GM23338 (cell line): ENCODE measurements at regions not wholly inside any gene's neighbourhood (a gene's known extent, or its start where the extent isn't known, plus 50 kb on each side); places are given as distances from the start of the nearest gene placed in this dataset.

Experiments used
- ATAC-seq: fragments of 200-7000 bp; cut with Tn5 transposase; 3 replicates; pipeline ENCODE4 v1.9.1; 2020
- DNase-seq: peaks from one replicate; pipeline ENCODE4 v3.0.0-alpha.2; 2015; ENCODE audit warnings: low spot score
- H2AFZ ChIP-seq: fragments of 200-600 bp; sonication (generic); 2 replicates; pipeline ENCODE4 v1.8.0; 2016; ENCODE audit warnings: antibody characterized with exemption, mild to moderate bottlenecking, moderate library complexity
- H3F3A ChIP-seq: fragments of 200-600 bp; sonication (generic); replicated peaks from 2 replicates; pipeline ENCODE4 v1.8.0; 2017; ENCODE audit warnings: antibody characterized with exemption, mixed run types, low read depth
- H3K27ac ChIP-seq: fragments of 200-600 bp; sonication (generic); 2 replicates; pipeline ENCODE4 v1.6.1; 2016; ENCODE audit warnings: low read depth
- H3K27me3 ChIP-seq: fragments of 200-600 bp; sonication (generic); 2 replicates; pipeline ENCODE4 v1.8.0; 2016; ENCODE audit warnings: mild to moderate bottlenecking, mixed run types, moderate library complexity; ENCODE audit not compliant: insufficient read depth
- H3K36me3 ChIP-seq: fragments of 200-600 bp; sonication (generic); 2 replicates; pipeline ENCODE4 v1.8.0; 2016; ENCODE audit warnings: mild to moderate bottlenecking; ENCODE audit not compliant: insufficient read depth
- H3K4me1 ChIP-seq: fragments of 200-600 bp; sonication (generic); 2 replicates; pipeline ENCODE4 v1.8.0; 2016; ENCODE audit warnings: mild to moderate bottlenecking, moderate library complexity; ENCODE audit not compliant: insufficient read depth
- H3K4me2 ChIP-seq: fragments of 200-600 bp; sonication (generic); 2 replicates; pipeline ENCODE4 v1.7.1; 2017; ENCODE audit warnings: mixed run types
- H3K4me3 ChIP-seq: fragments of 200-600 bp; sonication (generic); 2 replicates; pipeline ENCODE4 v1.6.1; 2016; ENCODE audit warnings: mixed run types
- H3K79me2 ChIP-seq: fragments of 200-600 bp; sonication (generic); replicated peaks from 2 replicates; pipeline ENCODE4 v1.8.0; 2017; ENCODE audit warnings: mild to moderate bottlenecking; ENCODE audit not compliant: insufficient read depth
- H3K9me2 ChIP-seq: fragments of 200-600 bp; sonication (generic); 2 replicates; pipeline ENCODE4 v1.8.0; 2017; ENCODE audit not compliant: insufficient read depth
- H4K20me1 ChIP-seq: fragments of 200-600 bp; sonication (generic); replicated peaks from 2 replicates; pipeline ENCODE4 v1.8.0; 2017; ENCODE audit warnings: mild to moderate bottlenecking; ENCODE audit not compliant: insufficient read depth
- H3K27ac Mint-ChIP-seq: 2 replicates; pipeline ENCODE4 v1.8.0; 2020; ENCODE audit warnings: inconsistent platforms, mild to moderate bottlenecking, moderate library complexity, mixed read lengths
- H3K27me3 Mint-ChIP-seq: 3 replicates; pipeline ENCODE4 v1.8.0; 2022; ENCODE audit warnings: low read depth, mild to moderate bottlenecking, moderate library complexity, mixed read lengths, inconsistent platforms; ENCODE audit not compliant: insufficient read depth, poor library complexity
- H3K36me3 Mint-ChIP-seq: 3 replicates; pipeline ENCODE4 v1.8.0; 2021; ENCODE audit warnings: low read depth, mild to moderate bottlenecking, inconsistent platforms, moderate library complexity, mixed read lengths
- H3K4me1 Mint-ChIP-seq: 3 replicates; pipeline ENCODE4 v1.8.0; 2020; ENCODE audit warnings: mild to moderate bottlenecking, inconsistent platforms, mixed read lengths
- H3K4me3 Mint-ChIP-seq: 3 replicates; pipeline ENCODE4 v1.8.0; 2021; ENCODE audit warnings: moderate library complexity, mild to moderate bottlenecking, inconsistent platforms, mixed read lengths
- H3K9me3 Mint-ChIP-seq: 3 replicates; pipeline ENCODE4 v1.8.0; 2020; ENCODE audit warnings: moderate library complexity, mild to moderate bottlenecking, inconsistent platforms, mixed read lengths
- CREB1 ChIP-seq: fragments of 250-450 bp; sonication (Bioruptor Pico); IDR thresholded peaks from 2 replicates; pipeline ENCODE4 v1.5.0; 2020; ENCODE audit warnings: low read depth, mild to moderate bottlenecking, moderate library complexity
- ETS1 ChIP-seq: IDR thresholded peaks from 2 replicates; pipeline ENCODE4 v1.6.1; 2016; ENCODE audit warnings: antibody characterized with exemption
- EZH2phosphoT487 ChIP-seq: fragments of 200-600 bp; sonication (generic); IDR thresholded peaks from one replicate; pipeline ENCODE4 v1.8.1; 2018; ENCODE audit warnings: antibody characterized with exemption; ENCODE audit not compliant: unreplicated experiment
- JUNB ChIP-seq: IDR thresholded peaks from one replicate; pipeline ENCODE4 v1.6.1; 2016; ENCODE audit warnings: antibody characterized with exemption; ENCODE audit not compliant: unreplicated experiment
- NANOG ChIP-seq: IDR thresholded peaks from 2 replicates; pipeline ENCODE4 v1.6.1; 2016; ENCODE audit warnings: antibody characterized with exemption, borderline replicate concordance
- POLR2AphosphoS5 ChIP-seq: IDR thresholded peaks from 2 replicates; pipeline ENCODE4 v1.6.1; 2016; ENCODE audit warnings: antibody characterized with exemption, low read depth
- STAT1 ChIP-seq: IDR thresholded peaks from one replicate; pipeline ENCODE4 v1.6.1; 2016; ENCODE audit warnings: antibody characterized with exemption; ENCODE audit not compliant: unreplicated experiment
- ZNF114 ChIP-seq: fragments of 250-450 bp; sonication (Bioruptor Pico); IDR thresholded peaks from 2 replicates; pipeline ENCODE4 v1.5.0; 2020; ENCODE audit warnings: mild to moderate bottlenecking, moderate library complexity
- ZNF462 ChIP-seq: fragments of 250-450 bp; sonication (Bioruptor Pico); IDR thresholded peaks from 2 replicates; pipeline ENCODE4 v1.5.0; 2020; ENCODE audit warnings: mild to moderate bottlenecking, moderate library complexity
- TF ChIP-seq, protein P1 (sequence below), 2 experiments: fragments of 200-600 bp in 1 of 2; sonication (generic) in 1 of 2; conservative IDR thresholded peaks; 2 replicates each; pipeline versions ENCODE4 v1.5.1 to v1.6.1; 2016 to 2017; ENCODE audit warnings: antibody characterized with exemption in 2 of 2, low read depth in 2 of 2, mild to moderate bottlenecking in 2 of 2, moderate library complexity in 1 of 2

GRCh38 chr11:79742176-79742575 is 301.3 kb upstream of the TENM4 start:
- H2AFZ ChIP-seq: no peak overlapping the region
- H3K9me2 ChIP-seq: no peaks in the 10 kb centered on the region
- H3K36me3 Mint-ChIP-seq: no peaks in the 10 kb centered on the region

DNA sequence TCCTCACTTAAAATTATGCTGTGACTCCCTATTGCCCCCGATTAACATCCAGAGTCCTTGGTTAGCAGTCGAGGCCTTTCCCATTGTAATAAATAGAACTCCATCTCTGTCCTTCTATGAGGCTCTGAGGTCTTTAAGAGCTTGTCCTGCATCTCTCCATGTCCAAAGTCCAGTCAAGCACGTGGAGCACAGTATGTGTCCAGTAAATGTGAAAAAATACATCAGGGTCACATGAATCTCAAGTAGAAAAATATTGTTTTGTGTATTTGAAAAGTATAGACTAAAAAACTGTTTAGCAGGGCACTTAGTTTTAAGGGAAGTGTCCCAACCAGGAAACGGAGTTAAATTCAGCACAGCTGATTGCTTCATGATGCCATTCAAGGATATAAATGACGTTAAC is 298.8 kb upstream of the TENM4 start:
- no peaks in the 10 kb centered on the region for H3K9me3 Mint-ChIP-seq
- ATAC-seq: no peak
- TF ChIP-seq, protein P1, sequence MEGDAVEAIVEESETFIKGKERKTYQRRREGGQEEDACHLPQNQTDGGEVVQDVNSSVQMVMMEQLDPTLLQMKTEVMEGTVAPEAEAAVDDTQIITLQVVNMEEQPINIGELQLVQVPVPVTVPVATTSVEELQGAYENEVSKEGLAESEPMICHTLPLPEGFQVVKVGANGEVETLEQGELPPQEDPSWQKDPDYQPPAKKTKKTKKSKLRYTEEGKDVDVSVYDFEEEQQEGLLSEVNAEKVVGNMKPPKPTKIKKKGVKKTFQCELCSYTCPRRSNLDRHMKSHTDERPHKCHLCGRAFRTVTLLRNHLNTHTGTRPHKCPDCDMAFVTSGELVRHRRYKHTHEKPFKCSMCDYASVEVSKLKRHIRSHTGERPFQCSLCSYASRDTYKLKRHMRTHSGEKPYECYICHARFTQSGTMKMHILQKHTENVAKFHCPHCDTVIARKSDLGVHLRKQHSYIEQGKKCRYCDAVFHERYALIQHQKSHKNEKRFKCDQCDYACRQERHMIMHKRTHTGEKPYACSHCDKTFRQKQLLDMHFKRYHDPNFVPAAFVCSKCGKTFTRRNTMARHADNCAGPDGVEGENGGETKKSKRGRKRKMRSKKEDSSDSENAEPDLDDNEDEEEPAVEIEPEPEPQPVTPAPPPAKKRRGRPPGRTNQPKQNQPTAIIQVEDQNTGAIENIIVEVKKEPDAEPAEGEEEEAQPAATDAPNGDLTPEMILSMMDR (conservative IDR thresholded peaks at IDR 0.05; ENCODE audit: low read depth in 2 of 2): no peak
- TF ChIP-seq STAT1: no peak
- no peak for TF ChIP-seq EZH2phosphoT487
- TF ChIP-seq ZNF462 (CRISPR knock-in tag): no peak

More at GRCh38 chr11:79742176-79742575, 301.3 kb upstream of the TENM4 start:
- Mint-ChIP-seq H3K9me3 (no peaks in the 10 kb centered on the region), H3K27me3 (peaks cover 2% of the 10 kb centered on the region), H3K4me1 (no peaks in the 10 kb centered on the region), H3K4me3 (no peak overlapping the region), H3K27ac (no peak overlapping the region)
- no peak overlapping the region for H3K27ac ChIP-seq
- TF ChIP-seq STAT1 (no peak), NANOG (no peak), JUNB (no peak), CREB1 (CRISPR knock-in tag) (no peak), ETS1 (no peak), EZH2phosphoT487 (no peak), ZNF114 (no peak), POLR2AphosphoS5 (no peak)
- TF ChIP-seq, protein P1 (conservative IDR thresholded peaks at IDR 0.05; ENCODE audit: low read depth in 2 of 2): no peak
- no peaks in the 10 kb centered on the region for H3F3A ChIP-seq
- no peak overlapping the region for H3K4me3 ChIP-seq
- no peak overlapping the region for H3K4me2 ChIP-seq
- ATAC-seq (no peak), DNase-seq (no peak)
- H3K4me1 ChIP-seq: no peaks in the 10 kb centered on the region
- H4K20me1 ChIP-seq: no peaks in the 10 kb centered on the region
- no peaks in the 10 kb centered on the region for H3K79me2 ChIP-seq
- no peaks in the 10 kb centered on the region for H3K27me3 ChIP-seq
- no peaks in the 10 kb centered on the region for H3K36me3 ChIP-seq

More for the DNA sequence above, 298.8 kb upstream of the TENM4 start:
- Histone ChIP-seq H3K4me2 (no peak overlapping the region), H3K4me3 (no peak overlapping the region), H3K27ac (no peak overlapping the region), H3K79me2 (no peaks in the 10 kb centered on the region), H3K9me2 (no peaks in the 10 kb centered on the region), H2AFZ (no peak overlapping the region), H3K36me3 (no peaks in the 10 kb centered on the region), H3K4me1 (no peaks in the 10 kb centered on the region), H4K20me1 (no peaks in the 10 kb centered on the region), H3F3A (no peaks in the 10 kb centered on the region), H3K27me3 (no peaks in the 10 kb centered on the region)
- H3K4me1 Mint-ChIP-seq: no peaks in the 10 kb centered on the region
- no peak for DNase-seq
- no peak overlapping the region for H3K4me3 Mint-ChIP-seq
- no peaks in the 10 kb centered on the region for H3K36me3 Mint-ChIP-seq
- H3K27ac Mint-ChIP-seq: no peak overlapping the region
- peaks cover 2% of the 10 kb centered on the region for H3K27me3 Mint-ChIP-seq
